ENCODE measurements at regions not wholly inside any gene's neighbourhood (a gene's known extent, or its start where the extent isn't known, plus 50 kb on each side); places are given as distances from the start of the nearest gene placed in this dataset.

DNA sequence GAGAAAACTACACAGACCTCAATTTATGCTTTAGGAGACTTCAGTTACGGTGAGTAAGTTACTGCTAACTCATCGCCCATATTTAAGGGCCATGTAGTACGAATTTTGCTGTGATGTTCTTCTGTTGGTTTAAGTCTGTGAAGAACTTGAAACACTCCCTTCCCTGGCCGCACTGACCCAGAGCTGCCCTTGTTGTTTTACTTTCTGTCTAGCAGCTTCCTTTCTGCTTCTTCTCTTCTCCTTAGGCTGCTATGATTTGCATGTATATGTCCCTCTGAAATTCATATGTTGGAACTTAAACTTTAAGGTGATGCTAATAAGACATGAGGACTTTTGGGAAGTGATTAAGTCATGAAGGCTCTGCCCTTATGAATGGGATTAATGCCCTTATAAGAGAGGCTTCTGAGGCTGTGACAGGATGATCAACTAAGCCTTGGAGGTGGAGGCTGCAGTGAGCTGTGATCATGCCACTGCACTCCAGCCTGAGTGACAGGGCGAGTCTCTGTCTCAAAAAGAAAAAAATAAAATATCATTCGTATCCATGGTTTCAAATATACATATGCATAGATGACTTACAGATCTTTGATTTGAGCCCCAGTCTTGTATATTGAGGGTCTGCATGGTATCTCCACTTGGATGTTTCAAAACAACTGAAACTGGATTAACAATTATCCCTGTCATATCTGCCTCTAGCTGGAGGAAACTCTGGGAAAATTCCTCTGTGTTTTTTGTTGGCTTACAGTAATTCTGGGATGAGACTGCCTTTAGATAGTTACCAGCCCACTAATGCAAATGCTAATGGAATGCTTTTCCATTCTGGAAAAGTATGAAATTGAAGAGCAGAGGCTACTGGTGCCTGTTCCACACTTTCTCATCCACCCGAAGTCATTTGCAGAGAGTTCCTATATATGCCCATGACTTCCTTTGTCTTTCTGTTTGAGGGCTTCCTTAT, 263.4 kb upstream of the ACTBL2 start:
- H3K9me3 ChIP-seq (ENCODE audit: insufficient read depth, low read length, severe bottlenecking), result no peaks in the 10 kb centered on the region
- H3K27ac ChIP-seq (ENCODE audit: low read length), result no peak overlapping the region
- no peak overlapping the region for H3K9ac ChIP-seq (ENCODE audit: low read depth, low read length)
- H3K4me1 ChIP-seq (ENCODE audit: insufficient read depth, low read length), result no peaks in the 10 kb centered on the region
- H3K79me2 ChIP-seq (ENCODE audit: insufficient read depth, low read length), result no peaks in the 10 kb centered on the region
- no peak for TF ChIP-seq EZH2 (IDR thresholded peaks at IDR 0.05; ENCODE audit: borderline replicate concordance, low read depth, low read length, severe bottlenecking)
- TF ChIP-seq, protein P1, sequence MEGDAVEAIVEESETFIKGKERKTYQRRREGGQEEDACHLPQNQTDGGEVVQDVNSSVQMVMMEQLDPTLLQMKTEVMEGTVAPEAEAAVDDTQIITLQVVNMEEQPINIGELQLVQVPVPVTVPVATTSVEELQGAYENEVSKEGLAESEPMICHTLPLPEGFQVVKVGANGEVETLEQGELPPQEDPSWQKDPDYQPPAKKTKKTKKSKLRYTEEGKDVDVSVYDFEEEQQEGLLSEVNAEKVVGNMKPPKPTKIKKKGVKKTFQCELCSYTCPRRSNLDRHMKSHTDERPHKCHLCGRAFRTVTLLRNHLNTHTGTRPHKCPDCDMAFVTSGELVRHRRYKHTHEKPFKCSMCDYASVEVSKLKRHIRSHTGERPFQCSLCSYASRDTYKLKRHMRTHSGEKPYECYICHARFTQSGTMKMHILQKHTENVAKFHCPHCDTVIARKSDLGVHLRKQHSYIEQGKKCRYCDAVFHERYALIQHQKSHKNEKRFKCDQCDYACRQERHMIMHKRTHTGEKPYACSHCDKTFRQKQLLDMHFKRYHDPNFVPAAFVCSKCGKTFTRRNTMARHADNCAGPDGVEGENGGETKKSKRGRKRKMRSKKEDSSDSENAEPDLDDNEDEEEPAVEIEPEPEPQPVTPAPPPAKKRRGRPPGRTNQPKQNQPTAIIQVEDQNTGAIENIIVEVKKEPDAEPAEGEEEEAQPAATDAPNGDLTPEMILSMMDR (IDR thresholded peaks at IDR 0.05; ENCODE audit: borderline replicate concordance, extremely low read depth, low read length, poor library complexity, severe bottlenecking), result no peak
- no peak for ATAC-seq (ENCODE audit: insufficient read depth, low read depth)
- no peak overlapping the region for H2AFZ ChIP-seq (ENCODE audit: low read depth, low read length)
- H4K20me1 ChIP-seq (ENCODE audit: insufficient read depth, low read length), result no peaks in the 10 kb centered on the region
- H3K4me2 ChIP-seq (ENCODE audit: insufficient read depth, low read length), result no peak overlapping the region
- DNase-seq, result no peak
- peaks cover 4% of the 10 kb centered on the region for H3K27me3 ChIP-seq (ENCODE audit: insufficient read depth, low read length, poor library complexity)
- H3K4me3 ChIP-seq (ENCODE audit: low read depth in 1 of 2, low read length in 2 of 2), result no peak overlapping the region
- no peaks in the 10 kb centered on the region for H3K36me3 ChIP-seq (ENCODE audit: insufficient read depth, low read length)

DNA sequence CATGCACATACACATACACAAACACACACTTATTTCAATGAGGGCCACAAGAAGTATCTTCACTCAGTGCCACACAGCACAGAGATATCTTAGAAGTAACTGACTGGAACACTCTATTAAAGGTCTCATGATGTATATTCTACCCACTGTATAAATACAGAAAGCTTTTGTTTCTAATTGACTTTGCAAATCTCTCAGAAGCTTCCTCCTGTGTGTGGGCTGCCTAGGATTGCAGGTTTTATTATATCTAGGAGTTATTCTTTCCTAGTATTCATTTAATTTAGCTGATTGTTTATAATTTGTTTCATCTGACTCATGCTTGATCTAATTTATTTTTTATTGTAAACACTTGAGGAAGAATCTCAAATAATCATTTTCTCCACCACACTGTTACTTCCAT, 262.4 kb upstream of the ACTBL2 start:
- H3K9me3 ChIP-seq (ENCODE audit: insufficient read depth, low read length, severe bottlenecking), result no peaks in the 10 kb centered on the region
- no peak for ATAC-seq (ENCODE audit: insufficient read depth, low read depth)
- peaks cover 4% of the 10 kb centered on the region for H3K27me3 ChIP-seq (ENCODE audit: insufficient read depth, low read length, poor library complexity)
- H3K4me1 ChIP-seq (ENCODE audit: insufficient read depth, low read length), result no peaks in the 10 kb centered on the region
- H3K27ac ChIP-seq (ENCODE audit: low read length), result no peak overlapping the region
- H2AFZ ChIP-seq (ENCODE audit: low read depth, low read length), result no peak overlapping the region
- H3K4me2 ChIP-seq (ENCODE audit: insufficient read depth, low read length), result no peak overlapping the region
- TF ChIP-seq, protein P1 (IDR thresholded peaks at IDR 0.05; ENCODE audit: borderline replicate concordance, extremely low read depth, low read length, poor library complexity, severe bottlenecking), result no peak
- TF ChIP-seq EZH2 (IDR thresholded peaks at IDR 0.05; ENCODE audit: borderline replicate concordance, low read depth, low read length, severe bottlenecking), result no peak
- H3K9ac ChIP-seq (ENCODE audit: low read depth, low read length), result no peak overlapping the region
- H4K20me1 ChIP-seq (ENCODE audit: insufficient read depth, low read length), result no peaks in the 10 kb centered on the region
- H3K4me3 ChIP-seq (ENCODE audit: low read depth in 1 of 2, low read length in 2 of 2), result no peak overlapping the region
- H3K79me2 ChIP-seq (ENCODE audit: insufficient read depth, low read length), result no peaks in the 10 kb centered on the region
- H3K36me3 ChIP-seq (ENCODE audit: insufficient read depth, low read length), result no peaks in the 10 kb centered on the region
- DNase-seq, result no peak

DNA sequence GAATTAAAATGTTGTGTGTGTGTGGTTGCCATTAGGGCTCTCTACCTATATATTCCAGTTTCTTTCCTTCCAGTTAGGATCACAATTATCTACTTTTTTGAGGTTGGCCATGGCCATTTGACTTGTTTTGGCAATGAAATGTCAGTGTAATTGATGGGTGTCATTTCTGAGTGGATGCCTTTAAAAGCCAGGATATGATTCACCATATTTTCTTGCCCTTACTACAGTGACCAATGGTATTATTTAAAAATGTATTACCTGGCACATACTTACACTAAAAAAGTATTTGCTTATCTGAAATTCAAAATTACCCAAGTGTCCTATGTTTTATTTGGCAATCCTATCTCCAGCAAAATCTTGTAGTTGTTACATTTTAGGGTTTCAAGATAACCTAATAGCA, 258.7 kb upstream of the ACTBL2 start:
- TF ChIP-seq, protein P1 (IDR thresholded peaks at IDR 0.05; ENCODE audit: borderline replicate concordance, extremely low read depth, low read length, poor library complexity, severe bottlenecking), result no peak
- no peak for TF ChIP-seq EZH2 (IDR thresholded peaks at IDR 0.05; ENCODE audit: borderline replicate concordance, low read depth, low read length, severe bottlenecking)
- no peak overlapping the region for H3K4me2 ChIP-seq (ENCODE audit: insufficient read depth, low read length)
- H3K27ac ChIP-seq (ENCODE audit: low read length), result no peak overlapping the region
- no peaks in the 10 kb centered on the region for H3K9me3 ChIP-seq (ENCODE audit: insufficient read depth, low read length, severe bottlenecking)
- ATAC-seq (ENCODE audit: insufficient read depth, low read depth) (no peak), DNase-seq (no peak)
- no peaks in the 10 kb centered on the region for H3K4me1 ChIP-seq (ENCODE audit: insufficient read depth, low read length)
- H4K20me1 ChIP-seq (ENCODE audit: insufficient read depth, low read length), result no peaks in the 10 kb centered on the region
- H3K4me3 ChIP-seq (ENCODE audit: low read depth in 1 of 2, low read length in 2 of 2), result no peak overlapping the region
- no peaks in the 10 kb centered on the region for H3K79me2 ChIP-seq (ENCODE audit: insufficient read depth, low read length)
- H3K36me3 ChIP-seq (ENCODE audit: insufficient read depth, low read length), result no peaks in the 10 kb centered on the region
- H3K9ac ChIP-seq (ENCODE audit: low read depth, low read length), result no peak overlapping the region
- H2AFZ ChIP-seq (ENCODE audit: low read depth, low read length), result no peak overlapping the region
- H3K27me3 ChIP-seq (ENCODE audit: insufficient read depth, low read length, poor library complexity), result peaks cover 4% of the 10 kb centered on the region
